WERI-Rb-1 (cell line): ENCODE measurements at regions not wholly inside any gene's neighbourhood (a gene's known extent, or its start where the extent isn't known, plus 50 kb on each side); places are given as distances from the start of the nearest gene placed in this dataset.

Experiments
- DNase-seq: peaks from one replicate; pipeline ENCODE4 v3.0.0-alpha.2; 2020
- H3K27ac ChIP-seq: fragments of 250-450 bp; sonication (Bioruptor Pico); 2 replicates; pipeline ENCODE4 v1.5.1; 2020; ENCODE audit warnings: mild to moderate bottlenecking, moderate library complexity
- H3K27me3 ChIP-seq: fragments of 250-450 bp; sonication (Bioruptor Pico); 2 replicates; pipeline ENCODE4 v1.5.1; 2021; ENCODE audit warnings: mild to moderate bottlenecking, low read depth, moderate library complexity; ENCODE audit not compliant: insufficient read depth, severe bottlenecking
- H3K36me3 ChIP-seq: fragments of 250-450 bp; sonication (Bioruptor Pico); 2 replicates; pipeline ENCODE4 v1.5.1; 2020; ENCODE audit warnings: mild to moderate bottlenecking, moderate library complexity
- H3K4me3 ChIP-seq: 2 replicates; pipeline ENCODE4 v1.5.1; 2011; ENCODE audit warnings: low read depth, mild to moderate bottlenecking, control low read depth, low read length
- H3K9me3 ChIP-seq: fragments of 250-450 bp; sonication (Bioruptor Pico); 2 replicates; pipeline ENCODE4 v1.5.1; 2021; ENCODE audit warnings: mild to moderate bottlenecking, moderate library complexity; ENCODE audit not compliant: severe bottlenecking
- TF ChIP-seq, protein P1 (sequence below): IDR thresholded peaks from 2 replicates; pipeline ENCODE4 v1.5.1; 2011; ENCODE audit warnings: low read depth, mild to moderate bottlenecking, control low read depth, inconsistent platforms, low read length

DNA sequence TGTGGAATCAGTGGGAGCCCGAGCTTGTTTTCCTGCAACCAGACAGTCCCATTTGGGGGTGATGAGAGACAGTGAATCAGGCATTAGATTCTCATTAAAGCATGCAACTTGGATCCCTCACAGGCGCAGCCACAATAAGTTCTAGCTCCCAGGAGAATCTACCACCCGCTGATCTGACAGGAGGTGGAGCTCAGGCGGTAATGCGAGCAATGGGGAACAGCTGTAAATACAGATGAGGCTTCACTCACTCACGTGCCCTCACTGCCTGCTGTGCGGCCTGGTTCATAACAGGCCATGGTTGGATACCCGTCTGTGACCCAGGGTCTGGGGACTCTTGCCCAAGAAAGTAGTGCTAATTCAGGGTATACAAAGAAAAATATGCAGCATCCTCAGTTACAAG is 144.8 kb upstream of the RGPD4 start:
- no peak for DNase-seq
- Histone ChIP-seq H3K9me3 (no peaks in the 10 kb centered on the region), H3K36me3 (no peaks in the 10 kb centered on the region), H3K4me3 (no peak overlapping the region), H3K27ac (no peak overlapping the region), H3K27me3 (peaks cover 53% of the 10 kb centered on the region)
- TF ChIP-seq, protein P1, sequence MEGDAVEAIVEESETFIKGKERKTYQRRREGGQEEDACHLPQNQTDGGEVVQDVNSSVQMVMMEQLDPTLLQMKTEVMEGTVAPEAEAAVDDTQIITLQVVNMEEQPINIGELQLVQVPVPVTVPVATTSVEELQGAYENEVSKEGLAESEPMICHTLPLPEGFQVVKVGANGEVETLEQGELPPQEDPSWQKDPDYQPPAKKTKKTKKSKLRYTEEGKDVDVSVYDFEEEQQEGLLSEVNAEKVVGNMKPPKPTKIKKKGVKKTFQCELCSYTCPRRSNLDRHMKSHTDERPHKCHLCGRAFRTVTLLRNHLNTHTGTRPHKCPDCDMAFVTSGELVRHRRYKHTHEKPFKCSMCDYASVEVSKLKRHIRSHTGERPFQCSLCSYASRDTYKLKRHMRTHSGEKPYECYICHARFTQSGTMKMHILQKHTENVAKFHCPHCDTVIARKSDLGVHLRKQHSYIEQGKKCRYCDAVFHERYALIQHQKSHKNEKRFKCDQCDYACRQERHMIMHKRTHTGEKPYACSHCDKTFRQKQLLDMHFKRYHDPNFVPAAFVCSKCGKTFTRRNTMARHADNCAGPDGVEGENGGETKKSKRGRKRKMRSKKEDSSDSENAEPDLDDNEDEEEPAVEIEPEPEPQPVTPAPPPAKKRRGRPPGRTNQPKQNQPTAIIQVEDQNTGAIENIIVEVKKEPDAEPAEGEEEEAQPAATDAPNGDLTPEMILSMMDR, result no peak

DNA sequence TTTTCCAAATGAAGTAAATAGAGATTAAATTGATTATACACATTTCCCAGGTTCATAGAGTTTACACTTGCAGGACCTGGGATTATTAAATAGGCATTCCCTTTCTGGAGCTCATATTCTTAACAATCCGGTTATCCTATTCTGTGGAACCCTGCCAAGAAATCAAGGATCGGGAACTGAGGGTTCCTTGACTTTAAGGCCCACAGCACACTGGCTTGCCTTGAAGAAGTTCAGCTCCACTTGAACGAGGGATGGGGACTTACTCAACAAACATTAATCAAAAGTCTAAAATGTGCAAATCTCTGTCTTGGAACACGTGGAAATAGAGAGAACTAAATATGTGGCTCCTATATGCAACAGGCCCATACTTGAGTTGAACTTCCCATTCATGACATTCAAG is 142.3 kb upstream of the RGPD4 start:
- Histone ChIP-seq H3K27me3 (peaks cover 70% of the 10 kb centered on the region), H3K36me3 (no peaks in the 10 kb centered on the region), H3K27ac (no peak overlapping the region), H3K9me3 (no peaks in the 10 kb centered on the region), H3K4me3 (no peak overlapping the region)
- DNase-seq, result no peak
- TF ChIP-seq, protein P1, result no peak

DNA sequence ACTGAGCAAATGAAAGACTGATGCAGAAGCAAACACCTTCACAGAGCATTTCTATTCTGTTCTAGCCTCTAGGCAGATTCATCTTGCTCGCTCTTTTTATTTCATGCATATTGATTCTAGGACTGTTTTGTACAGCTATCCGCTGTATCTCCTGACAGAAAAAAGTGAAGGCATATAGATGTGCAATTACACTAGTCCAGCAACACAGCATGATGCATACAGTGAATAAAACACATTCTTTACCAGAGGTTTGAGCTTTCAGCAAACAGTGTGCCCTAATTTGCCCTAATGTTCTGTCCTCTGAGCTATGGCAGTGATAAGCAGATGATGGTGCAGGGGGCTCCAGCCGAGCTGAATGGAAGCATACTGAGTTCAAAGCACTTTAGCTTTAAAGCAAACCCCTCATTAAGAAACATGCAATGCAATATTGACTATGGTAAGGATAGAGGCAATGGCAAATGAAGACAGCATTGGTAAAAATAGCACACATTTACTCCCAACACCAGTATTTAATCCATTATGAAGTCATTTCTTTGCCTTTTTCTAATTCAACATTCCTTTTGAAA is 141.2 kb upstream of the RGPD4 start:
- Histone ChIP-seq H3K36me3 (no peaks in the 10 kb centered on the region), H3K27me3 (peaks cover 69% of the 10 kb centered on the region), H3K4me3 (no peak overlapping the region), H3K9me3 (no peaks in the 10 kb centered on the region), H3K27ac (no peak overlapping the region)
- no peak for DNase-seq
- TF ChIP-seq, protein P1, result no peak

DNA sequence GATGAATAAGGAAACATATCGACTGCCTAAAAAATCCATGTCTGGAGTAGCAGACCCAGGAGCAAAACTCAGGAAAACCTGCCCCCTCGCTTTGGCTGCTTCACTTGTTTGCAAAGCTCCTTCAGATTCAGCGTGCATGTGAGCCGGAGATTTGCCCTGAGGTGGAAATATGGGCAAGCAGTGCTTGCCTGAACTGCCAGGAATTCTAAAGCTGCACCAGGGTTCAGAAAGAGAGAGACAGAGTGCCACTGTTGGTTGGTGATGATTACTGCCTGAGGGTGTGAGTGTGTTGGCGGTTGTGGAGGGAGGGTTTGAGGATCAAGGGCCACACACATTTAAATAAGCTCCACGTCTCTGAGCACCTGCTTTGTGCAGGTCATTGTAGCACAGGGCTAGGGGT is 139.6 kb upstream of the RGPD4 start:
- DNase-seq, result no peak
- H3K27me3 ChIP-seq, result peaks cover 64% of the 10 kb centered on the region
- no peaks in the 10 kb centered on the region for H3K36me3 ChIP-seq
- H3K4me3 ChIP-seq, result no peak overlapping the region
- no peaks in the 10 kb centered on the region for H3K9me3 ChIP-seq
- TF ChIP-seq, protein P1, result no peak
- no peak overlapping the region for H3K27ac ChIP-seq

DNA sequence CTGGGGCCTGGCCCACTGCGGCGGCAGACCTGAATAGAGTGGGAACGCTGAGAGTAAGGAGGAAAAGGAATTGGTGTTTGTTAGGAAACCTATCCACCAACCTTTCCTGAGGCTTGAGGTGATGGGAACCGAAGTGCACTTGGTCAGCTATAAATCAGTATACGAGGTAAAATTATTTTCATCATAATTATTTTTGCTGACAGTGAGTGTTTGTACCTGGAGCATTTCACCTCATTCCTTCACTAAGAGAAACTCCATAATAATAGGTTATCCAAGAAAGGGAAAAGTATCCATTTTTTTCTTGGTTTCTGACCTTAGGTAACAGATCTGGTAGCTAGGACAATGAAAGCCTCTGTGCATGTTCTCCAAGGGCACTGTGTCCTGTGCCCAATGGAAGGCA is 138.6 kb upstream of the RGPD4 start:
- Histone ChIP-seq H3K36me3 (no peaks in the 10 kb centered on the region), H3K4me3 (no peak overlapping the region), H3K27me3 (peaks cover 70% of the 10 kb centered on the region), H3K27ac (no peak overlapping the region), H3K9me3 (no peaks in the 10 kb centered on the region)
- DNase-seq, result no peak
- TF ChIP-seq, protein P1, result no peak

DNA sequence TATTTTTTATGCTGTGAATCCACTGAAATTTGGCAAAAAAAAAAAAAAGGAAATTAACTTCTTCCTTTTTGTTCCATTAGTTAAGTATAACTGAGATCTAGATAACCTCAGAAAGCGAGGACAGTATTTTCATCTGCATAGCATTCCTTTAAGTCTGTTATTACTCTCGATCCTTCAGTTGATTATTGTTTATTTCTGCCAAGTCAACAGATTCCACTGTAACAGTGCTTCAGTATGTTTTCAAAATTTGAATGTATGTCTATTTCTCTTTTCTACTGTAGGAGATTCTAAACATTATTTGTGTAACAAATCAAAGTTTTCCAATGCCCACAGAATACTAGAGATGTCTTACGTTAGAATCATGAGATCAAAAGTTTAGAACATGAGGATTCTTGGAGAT is 133.1 kb upstream of the RGPD4 start:
- H3K9me3 ChIP-seq, result no peaks in the 10 kb centered on the region
- H3K4me3 ChIP-seq, result no peak overlapping the region
- H3K27me3 ChIP-seq, result peaks cover 61% of the 10 kb centered on the region
- DNase-seq, result no peak
- no peak overlapping the region for H3K27ac ChIP-seq
- TF ChIP-seq, protein P1, result no peak
- no peaks in the 10 kb centered on the region for H3K36me3 ChIP-seq
